Kidney (tissue), 13 donors: ENCODE measurements at regions not wholly inside any gene's neighbourhood (a gene's known extent, or its start where the extent isn't known, plus 50 kb on each side); places are given as distances from the start of the nearest gene placed in this dataset.

Experiments
- DNase-seq, 5 donors: peaks; one replicate each; pipeline ENCODE4 v3.0.0-alpha.2; 2013 to 2020
- FAIRE-seq: peaks from 2 replicates; lab custom pipeline; 2012; peaks lifted over from hg19 to GRCh38; lab: Jason Lieb, UNC
- H3K27ac ChIP-seq, 2 donors: one replicate each; pipeline ENCODE4 v1.7.0; 2013; ENCODE audit warnings: low read depth in 2 of 2, low read length in 2 of 2, inconsistent platforms in 1 of 2
- H3K27me3 ChIP-seq: one replicate; pipeline ENCODE4 v1.7.1; 2013; ENCODE audit warnings: low read length, inconsistent platforms; ENCODE audit not compliant: control insufficient read depth, insufficient read depth
- H3K36me3 ChIP-seq, 3 donors: one replicate each; pipeline versions ENCODE4 v1.7.0 to v1.7.1; 2013; ENCODE audit warnings: low read length in 3 of 3, control low read depth in 1 of 3, inconsistent platforms in 1 of 3; ENCODE audit not compliant: insufficient read depth in 3 of 3, control insufficient read depth in 2 of 3
- H3K4me1 ChIP-seq, 3 donors: one replicate each; pipeline versions ENCODE4 v1.7.0 to v1.7.1; 2013; ENCODE audit warnings: low read length in 3 of 3, inconsistent platforms in 1 of 3, low read depth in 1 of 3; ENCODE audit not compliant: control insufficient read depth in 2 of 3, insufficient read depth in 2 of 3
- H3K4me3 ChIP-seq, 3 donors: one replicate each; pipeline versions ENCODE4 v1.7.0 to v1.8.1; 2013; ENCODE audit warnings: low read length in 3 of 3, control low read depth in 1 of 3, inconsistent platforms in 1 of 3
- H3K9ac ChIP-seq, 3 donors: one replicate each; pipeline versions ENCODE4 v1.7.0 to v1.7.1; 2013; ENCODE audit warnings: low read length in 3 of 3, control low read depth in 1 of 3, inconsistent platforms in 1 of 3
- H3K9me3 ChIP-seq, 3 donors: one replicate each; pipeline versions ENCODE4 v1.7.0 to v1.7.1; 2013; ENCODE audit warnings: low read length in 3 of 3, control low read depth in 1 of 3, inconsistent platforms in 1 of 3; ENCODE audit not compliant: control insufficient read depth in 2 of 3, insufficient read depth in 1 of 3
- CTCF ChIP-seq: IDR thresholded peaks from 3 replicates; pipeline ENCODE4 v1.5.1; 2012; ENCODE audit warnings: mild to moderate bottlenecking, moderate library complexity, borderline replicate concordance; ENCODE audit not compliant: insufficient read depth; ENCODE audit errors: extremely low read depth
- intact Hi-C: fragments of 100-400 bp; cut with DNase I; formaldehyde crosslinking; loops from one replicate; pipeline ENCODE4 v1.11.1; 2022
- donor health status: control.
- donor health status: control.
- donor health status: control.
- donor health status: control.
- donor health status: control.
- donor health status: DM: yes; HTN: yes; CAD: no.
- donor health status: Normal renal cell carcinoma (clear cell type).

GRCh38 chr2:228318218-228318617 lies 136.7 kb upstream of the SPHKAP start:
- Histone ChIP-seq H3K4me1 (no peaks in the 10 kb centered on the region), H3K27me3 (no peaks in the 10 kb centered on the region), H3K4me3 (no peak overlapping the region), H3K27ac (no peak overlapping the region), H3K36me3 (no peaks in the 10 kb centered on the region), H3K9me3 (no peaks in the 10 kb centered on the region), H3K9ac (no peak overlapping the region)
- intact Hi-C loops: no loop called here
- FAIRE-seq: no peak
- TF ChIP-seq CTCF: peak; percentile 38
- peak in 2 of 5 donors; percentile 16 to 39 for DNase-seq

- intact Hi-C loops: no loop called here
- no peak for FAIRE-seq
Measured at GRCh38 chr2:228312172-228312571, 130.7 kb upstream of the SPHKAP start.

GRCh38 chr2:228303960-228304359 lies 122.5 kb upstream of the SPHKAP start:
- FAIRE-seq: no peak
- DNase-seq: no peak

More at GRCh38 chr2:228312172-228312571, 130.7 kb upstream of the SPHKAP start:
- H3K4me3 ChIP-seq: no peak overlapping the region
- H3K27me3 ChIP-seq: no peaks in the 10 kb centered on the region
- no peak overlapping the region for H3K27ac ChIP-seq
- no peak for TF ChIP-seq CTCF
- DNase-seq: peak in 1 of 5 donors; percentile 0
- H3K9ac ChIP-seq: no peak overlapping the region
- H3K9me3 ChIP-seq: no peaks in the 10 kb centered on the region
- H3K4me1 ChIP-seq: no peaks in the 10 kb centered on the region
- H3K36me3 ChIP-seq: no peaks in the 10 kb centered on the region

More at GRCh38 chr2:228303960-228304359, 122.5 kb upstream of the SPHKAP start:
- H3K9me3 ChIP-seq: no peaks in the 10 kb centered on the region
- H3K36me3 ChIP-seq: no peaks in the 10 kb centered on the region
- H3K27ac ChIP-seq: no peak overlapping the region
- no peak overlapping the region for H3K4me3 ChIP-seq
- no peak overlapping the region for H3K9ac ChIP-seq
- H3K27me3 ChIP-seq: no peaks in the 10 kb centered on the region
- H3K4me1 ChIP-seq: no peaks in the 10 kb centered on the region
- intact Hi-C loops: no loop called here
- TF ChIP-seq CTCF: no peak
